HG03469 (cell line): ENCODE measurements at regions not wholly inside any gene's neighbourhood (a gene's known extent, or its start where the extent isn't known, plus 50 kb on each side); places are given as distances from the start of the nearest gene placed in this dataset.
"Not testable (repeated sequence)": the region's sequence is repeated elsewhere in the genome, so short reads cannot be mapped to it uniquely, and the experiment has no call there.

Experiments
- ATAC-seq: cut with Tn5 transposase; IDR thresholded peaks from one replicate; pipeline ENCODE4 v1.9.1; 2021; ENCODE audit warnings: mild to moderate bottlenecking, moderate library complexity, moderate number of reproducible peaks; ENCODE audit not compliant: unreplicated experiment

- ATAC-seq: no peak
These were observed 238.8 kb downstream of the EMX2 start for GRCh38 chr10:117781216-117781831.

DNA sequence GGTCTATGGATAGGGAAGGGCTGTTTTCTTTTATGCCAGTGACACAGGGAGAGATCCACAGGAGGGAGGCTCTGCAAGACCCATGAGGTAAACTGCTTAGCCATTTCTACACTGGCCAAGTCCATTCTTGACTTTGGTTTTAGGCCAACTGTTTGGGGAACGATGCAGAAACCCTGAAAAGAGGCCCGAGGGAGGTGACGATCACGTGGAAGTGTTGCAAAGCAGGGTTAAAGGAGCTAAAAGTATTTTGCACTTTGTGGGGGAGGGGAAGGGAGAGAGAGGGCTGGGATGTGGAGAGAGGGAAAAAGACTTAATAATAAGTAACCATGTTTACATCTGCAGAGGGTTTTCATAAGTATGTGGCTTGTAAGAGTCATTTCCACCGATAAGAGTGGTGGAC is 239.7 kb downstream of the EMX2 start:
- ATAC-seq: no peak

DNA sequence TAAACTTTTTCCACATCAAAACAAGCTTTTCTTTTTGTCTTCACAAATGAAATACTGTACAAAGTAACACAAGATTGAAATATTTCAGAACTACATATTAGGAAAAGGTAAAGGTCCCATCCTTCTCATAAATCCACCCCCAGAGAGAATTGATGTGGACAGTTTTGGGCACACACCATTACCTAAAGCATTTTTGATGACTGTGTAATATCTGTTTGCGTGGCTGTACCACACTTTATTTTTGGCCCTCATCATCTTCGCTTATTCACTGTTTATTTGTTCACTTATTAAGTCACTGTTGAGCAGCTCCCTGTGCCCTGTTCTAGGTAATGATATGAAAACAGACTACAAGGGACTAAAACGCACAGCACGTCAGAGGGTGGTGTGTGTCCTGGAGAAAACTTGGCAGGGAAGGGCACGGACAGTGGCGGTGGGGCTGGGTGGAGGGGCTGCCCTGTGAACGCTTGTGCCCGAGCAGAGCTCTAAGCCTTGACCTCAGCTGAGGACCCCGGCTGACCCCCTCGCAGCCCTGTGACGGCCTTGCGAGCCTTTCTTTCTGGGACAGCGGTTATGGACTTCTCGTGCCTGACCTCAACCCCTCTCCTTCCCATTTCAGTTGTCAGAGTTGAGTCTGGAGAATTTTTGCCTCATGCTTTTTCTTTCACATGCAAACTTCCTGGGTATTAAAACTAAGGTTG is 241.3 kb downstream of the EMX2 start:
- ATAC-seq: no peak

- no peak for ATAC-seq
These were observed 242.2 kb downstream of the EMX2 start for GRCh38 chr10:117784776-117785175.

DNA sequence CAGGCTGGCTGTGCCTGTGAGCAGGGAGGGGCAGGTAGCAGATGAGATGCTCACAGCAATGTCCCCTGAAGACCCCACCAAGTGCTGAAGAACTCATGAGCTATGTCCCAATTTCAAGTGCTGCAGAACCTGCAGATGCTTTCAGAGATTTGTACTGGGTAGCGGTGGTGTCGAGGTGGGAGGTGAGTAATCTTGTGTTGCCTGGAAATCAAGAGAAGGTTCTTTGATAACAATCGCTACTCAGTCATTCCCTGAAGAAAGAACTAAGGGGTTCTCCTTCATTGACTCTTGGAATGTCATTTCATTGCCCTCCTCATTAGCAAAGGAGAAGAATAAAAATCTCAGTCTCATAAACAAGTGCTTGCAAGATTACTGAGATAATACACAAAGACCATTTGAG is 246.4 kb downstream of the EMX2 start:
- ATAC-seq: no peak

GRCh38 chr10:117790179-117790578 is 247.6 kb downstream of the EMX2 start:
- no peak for ATAC-seq

DNA sequence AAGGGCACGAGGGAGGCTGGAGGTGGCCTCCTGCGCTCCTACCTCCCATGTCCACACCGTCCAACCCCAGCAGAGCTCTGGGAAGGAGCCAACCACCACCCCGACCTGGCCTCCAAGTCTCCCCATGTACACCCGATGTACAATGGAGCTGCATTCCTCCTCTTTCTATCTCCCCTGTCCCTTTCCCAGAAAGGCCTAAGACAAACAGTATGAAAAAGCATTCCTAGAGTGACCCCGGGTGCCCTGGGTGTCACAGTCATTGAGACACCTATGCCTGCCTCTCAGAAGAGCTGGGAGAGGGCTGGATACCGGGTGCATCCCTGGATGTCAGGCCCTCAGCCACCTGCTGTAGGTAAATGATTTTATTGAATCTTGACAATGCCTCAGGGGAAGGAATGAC is 248.1 kb downstream of the EMX2 start:
- ATAC-seq: no peak

DNA sequence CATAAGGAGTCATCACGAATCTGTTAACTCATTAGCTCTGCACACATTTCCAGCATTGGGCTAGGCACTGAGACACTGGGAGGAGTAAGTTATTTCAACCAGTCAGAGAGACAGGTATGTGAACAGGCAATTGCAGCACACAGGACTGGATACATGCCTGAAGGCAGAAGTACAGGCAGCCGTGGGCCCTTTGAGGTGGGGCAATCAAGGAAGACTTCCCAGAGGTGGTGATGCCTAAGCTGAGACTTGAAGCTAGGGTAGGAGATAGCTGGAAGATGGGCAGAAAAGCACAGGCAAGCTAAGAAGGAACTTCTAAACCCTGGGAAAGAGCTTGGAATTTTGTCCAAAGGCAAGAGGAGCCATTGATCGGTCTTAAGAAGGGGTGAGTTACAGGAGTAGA is 249.7 kb downstream of the EMX2 start:
- ATAC-seq: no peak

DNA sequence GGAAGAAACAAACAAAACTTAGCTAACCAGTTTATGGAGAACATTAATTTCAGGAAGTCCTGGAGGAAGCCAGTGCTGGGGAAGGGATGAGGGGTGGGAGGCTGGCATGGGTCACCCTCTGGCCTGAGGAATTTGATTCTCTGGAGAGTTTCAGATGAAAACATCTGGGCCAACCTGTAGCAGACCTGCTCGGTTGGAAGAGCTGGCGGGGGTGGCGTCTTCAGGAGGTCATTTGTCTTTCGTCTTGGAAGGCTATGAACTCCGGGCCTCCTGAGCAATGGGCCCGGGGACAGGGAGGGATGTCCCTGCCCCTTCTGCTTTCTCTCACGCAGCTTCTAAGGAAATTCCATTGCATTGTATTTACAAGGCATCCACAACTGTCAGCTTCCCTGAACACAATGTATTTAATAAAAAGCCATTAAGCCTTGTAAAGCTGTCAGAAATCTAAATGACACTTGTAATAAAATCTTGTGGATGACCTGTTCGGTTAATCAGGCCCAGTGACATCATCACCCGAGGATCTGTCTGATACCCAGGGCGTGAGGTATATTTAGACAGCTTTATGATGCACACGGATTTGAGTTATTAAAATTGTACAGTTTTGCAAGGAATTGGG is 250.5 kb downstream of the RAB11FIP2 start:
- ATAC-seq: no peak

- ATAC-seq: no peak
These were observed 249.4 kb downstream of the RAB11FIP2 start for GRCh38 chr10:117797296-117797695.

- ATAC-seq: no peak
These were observed 245.1 kb downstream of the RAB11FIP2 start for GRCh38 chr10:117801691-117802090.

DNA sequence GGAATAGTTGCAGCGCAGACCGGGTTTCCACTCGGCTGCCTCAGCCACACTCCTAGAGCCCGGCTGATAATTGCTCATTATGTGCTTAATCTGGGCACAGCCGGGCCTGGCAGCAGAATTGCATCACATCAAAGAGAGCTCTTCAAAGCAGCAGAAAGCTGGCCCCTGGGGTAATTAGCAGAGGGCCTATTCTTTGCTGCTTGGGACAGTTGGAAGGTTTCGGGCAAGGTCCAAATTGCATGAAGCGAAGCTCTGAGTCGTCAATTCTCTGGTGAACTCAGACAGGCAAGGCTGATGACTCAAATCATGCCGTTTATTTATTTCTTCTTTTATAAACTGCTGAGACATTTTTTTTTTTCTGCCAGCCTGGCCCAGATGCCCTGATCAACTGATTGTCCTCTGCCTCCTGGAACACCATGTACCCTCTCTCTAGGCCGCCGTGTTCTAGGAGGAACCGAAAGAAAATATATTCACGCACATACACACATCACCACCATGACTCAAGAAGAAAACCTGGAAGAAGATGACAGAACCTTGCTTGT is 242.2 kb downstream of the RAB11FIP2 start:
- ATAC-seq: no peak

GRCh38 chr10:117805139-117805538 is 241.6 kb downstream of the RAB11FIP2 start:
- no peak for ATAC-seq

GRCh38 chr10:117807441-117807840 is 239.3 kb downstream of the RAB11FIP2 start:
- ATAC-seq: no peak

DNA sequence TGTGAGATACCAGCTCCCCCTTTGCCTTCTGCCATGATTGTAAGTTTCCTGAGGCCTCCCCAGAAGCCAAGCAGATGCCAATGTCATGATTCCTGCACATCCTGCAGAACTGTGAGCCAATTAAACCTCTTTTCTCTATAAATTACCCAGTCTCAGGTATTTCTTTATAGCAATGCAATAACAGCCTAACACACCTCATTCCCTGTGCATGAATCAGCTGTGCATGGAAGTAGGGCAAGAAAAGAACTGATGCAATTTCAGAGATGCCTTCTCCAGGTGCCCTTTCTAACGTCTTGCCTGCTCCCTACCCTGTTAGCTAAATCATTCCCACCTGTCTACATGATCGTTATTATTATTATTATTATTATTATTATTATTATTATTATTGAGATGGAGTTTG is 230.9 kb downstream of the RAB11FIP2 start:
- not testable (repeated sequence) for ATAC-seq

DNA sequence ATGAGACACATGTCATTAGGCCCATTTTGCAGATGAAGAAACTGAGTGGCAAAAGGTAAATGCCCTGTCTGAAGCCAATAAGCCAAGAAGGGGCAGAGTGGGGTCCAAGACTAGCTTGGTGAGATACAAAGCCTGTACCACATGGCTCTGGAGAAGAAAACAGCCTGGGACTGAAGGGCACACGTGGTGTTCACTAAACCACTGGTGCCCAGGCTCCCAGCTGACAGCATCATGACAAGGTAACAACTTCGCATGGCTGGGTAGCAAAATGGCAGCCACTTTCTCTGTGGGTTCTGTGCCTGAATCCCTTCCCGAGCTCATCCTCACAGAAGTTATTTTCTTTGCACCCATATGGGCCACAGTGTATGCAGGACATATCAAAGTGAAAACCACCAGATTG is 229.6 kb downstream of the RAB11FIP2 start:
- no peak for ATAC-seq

- ATAC-seq: no peak
These were observed 228.0 kb downstream of the RAB11FIP2 start for GRCh38 chr10:117818721-117819120.

DNA sequence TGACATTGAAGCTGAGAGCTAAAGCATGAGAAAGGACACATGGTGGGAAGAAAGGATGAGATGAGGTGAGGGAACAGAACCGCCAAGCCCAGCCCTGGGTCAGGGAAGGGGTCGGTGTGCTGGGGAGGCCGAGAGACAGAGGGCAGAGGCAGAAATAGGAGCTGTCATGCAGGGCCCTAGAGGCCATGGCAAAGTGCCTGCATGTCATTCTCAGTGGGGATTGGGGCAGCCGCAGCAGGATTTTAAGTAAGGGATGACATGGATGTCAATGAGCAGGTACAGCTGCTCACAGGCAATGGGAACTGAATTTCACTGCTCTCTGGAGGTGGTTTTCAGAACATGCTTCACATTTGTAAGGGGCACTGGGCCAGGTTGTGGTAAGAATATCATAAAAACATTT is 227.4 kb downstream of the RAB11FIP2 start:
- ATAC-seq: no peak

DNA sequence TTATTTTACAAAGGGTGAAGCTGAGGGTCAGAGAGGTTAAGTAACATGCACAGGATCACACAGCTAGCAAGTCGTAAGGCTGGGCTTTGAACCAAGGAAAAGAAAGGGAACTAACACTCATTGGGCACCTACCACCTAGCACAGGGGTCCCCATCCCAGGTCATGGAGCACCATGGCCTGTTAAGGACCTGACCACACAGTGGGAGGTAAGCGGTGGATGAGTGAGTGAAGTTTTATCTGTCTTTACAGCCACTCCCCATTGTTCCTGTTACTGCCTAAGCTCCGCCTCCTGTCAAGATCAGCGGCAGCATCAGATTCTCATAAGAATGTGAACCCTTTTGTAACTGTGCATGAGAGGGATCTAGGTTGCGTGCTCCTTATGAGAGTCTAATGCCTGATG is 222.8 kb downstream of the RAB11FIP2 start:
- no peak for ATAC-seq

- no peak for ATAC-seq
These were observed 216.5 kb downstream of the RAB11FIP2 start for GRCh38 chr10:117830205-117830604.

DNA sequence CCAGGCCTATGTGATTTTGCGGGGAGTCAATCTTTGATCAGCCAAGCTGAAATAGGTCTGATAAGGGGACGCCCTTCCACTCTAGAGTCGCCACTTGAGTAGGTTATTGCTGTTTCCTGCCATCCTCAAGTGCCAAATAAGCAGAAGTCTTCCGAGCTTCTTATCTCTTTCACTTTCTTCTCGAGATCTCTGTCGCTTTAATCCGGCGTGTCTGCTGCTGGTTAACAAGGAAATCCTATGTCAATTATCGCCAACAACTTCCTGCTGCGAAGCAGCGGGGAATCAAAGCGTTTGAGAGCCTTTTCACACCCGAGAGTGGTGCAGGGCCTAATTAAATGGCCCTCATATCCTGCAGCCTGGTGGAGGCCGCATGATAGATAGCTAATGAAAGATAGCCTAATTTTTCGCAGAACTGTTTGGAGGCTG is 215.9 kb downstream of the RAB11FIP2 start:
- no peak for ATAC-seq
